HG03565 (cell line): ENCODE measurements at regions not wholly inside any gene's neighbourhood (a gene's known extent, or its start where the extent isn't known, plus 50 kb on each side); places are given as distances from the start of the nearest gene placed in this dataset.
"Not testable (repeated sequence)": the region's sequence is repeated elsewhere in the genome, so short reads cannot be mapped to it uniquely, and the experiment has no call there.

Source experiments
- ATAC-seq: cut with Tn5 transposase; IDR thresholded peaks from one replicate; pipeline ENCODE4 v1.9.1; 2021; ENCODE audit warnings: mild to moderate bottlenecking, moderate library complexity; ENCODE audit not compliant: unreplicated experiment

- no peak for ATAC-seq
Observed at GRCh38 chr7:69364813-69365643, 233.2 kb upstream of the AUTS2 start.

- ATAC-seq: no peak
Observed at GRCh38 chr7:69365651-69366192, 232.6 kb upstream of the AUTS2 start.

- ATAC-seq: no peak
Observed at GRCh38 chr7:69367780-69368179, 230.5 kb upstream of the AUTS2 start.

DNA sequence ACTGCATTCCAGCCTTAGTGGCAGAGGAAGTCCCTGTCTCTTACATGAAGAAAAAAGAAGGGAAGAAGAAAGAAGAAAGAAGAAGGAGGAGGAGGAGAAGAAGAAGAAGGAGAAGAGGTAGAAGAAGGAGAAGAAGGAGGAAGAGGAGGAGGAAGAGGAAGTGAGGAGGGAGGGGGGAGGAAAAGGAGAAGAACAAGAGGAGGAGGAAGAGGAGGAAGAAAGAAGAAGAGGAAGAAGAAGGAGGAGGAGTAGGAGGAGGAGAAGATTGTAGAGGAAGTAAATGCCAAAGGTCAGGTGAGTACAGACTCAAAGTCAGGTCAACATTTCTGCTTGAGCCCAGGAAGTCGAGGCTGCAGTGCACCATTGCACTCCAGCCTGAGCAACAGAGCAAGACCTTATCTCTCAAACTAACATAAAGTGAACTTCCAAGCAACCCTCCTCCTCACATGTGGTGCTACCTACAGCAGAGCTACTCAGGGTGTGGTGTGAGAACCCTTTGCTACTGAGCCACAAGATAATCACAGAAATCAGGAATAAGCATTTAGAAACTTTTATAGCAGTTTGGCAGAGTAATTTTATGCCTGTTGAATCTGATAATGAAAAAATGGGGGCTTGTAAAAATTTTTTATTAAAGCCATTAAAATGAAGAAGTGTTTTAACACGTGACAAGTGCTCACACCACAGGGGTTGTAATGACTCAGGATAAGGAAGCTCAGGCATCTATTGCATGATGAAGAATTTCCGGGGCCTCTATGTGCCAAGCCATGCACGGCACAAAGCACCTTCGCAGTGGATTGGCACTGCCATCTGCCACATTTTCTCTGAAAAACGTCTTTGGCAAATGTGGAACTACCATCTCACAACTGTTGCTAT, 224.9 kb upstream of the AUTS2 start:
- no peak for ATAC-seq

DNA sequence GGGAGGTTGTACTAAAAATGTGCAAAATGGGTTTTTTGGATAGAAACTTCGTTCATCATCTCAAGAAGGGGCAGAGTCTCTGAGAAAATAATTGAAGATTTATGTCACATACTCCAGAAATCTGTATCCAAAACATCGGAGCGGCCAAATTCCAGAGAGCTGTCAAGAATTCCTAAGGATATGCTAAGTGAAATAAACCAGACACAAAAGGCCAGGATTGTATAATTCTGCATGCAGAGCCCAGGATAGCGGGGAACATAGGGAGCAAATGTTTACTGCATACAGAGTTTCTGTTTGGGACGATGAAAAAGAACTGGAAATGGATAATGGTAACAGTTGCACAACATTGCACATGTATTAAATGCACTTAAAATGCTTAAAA, 224.2 kb upstream of the AUTS2 start:
- no peak for ATAC-seq

- no peak for ATAC-seq
Observed at GRCh38 chr7:69377191-69377590, 221.1 kb upstream of the AUTS2 start.

DNA sequence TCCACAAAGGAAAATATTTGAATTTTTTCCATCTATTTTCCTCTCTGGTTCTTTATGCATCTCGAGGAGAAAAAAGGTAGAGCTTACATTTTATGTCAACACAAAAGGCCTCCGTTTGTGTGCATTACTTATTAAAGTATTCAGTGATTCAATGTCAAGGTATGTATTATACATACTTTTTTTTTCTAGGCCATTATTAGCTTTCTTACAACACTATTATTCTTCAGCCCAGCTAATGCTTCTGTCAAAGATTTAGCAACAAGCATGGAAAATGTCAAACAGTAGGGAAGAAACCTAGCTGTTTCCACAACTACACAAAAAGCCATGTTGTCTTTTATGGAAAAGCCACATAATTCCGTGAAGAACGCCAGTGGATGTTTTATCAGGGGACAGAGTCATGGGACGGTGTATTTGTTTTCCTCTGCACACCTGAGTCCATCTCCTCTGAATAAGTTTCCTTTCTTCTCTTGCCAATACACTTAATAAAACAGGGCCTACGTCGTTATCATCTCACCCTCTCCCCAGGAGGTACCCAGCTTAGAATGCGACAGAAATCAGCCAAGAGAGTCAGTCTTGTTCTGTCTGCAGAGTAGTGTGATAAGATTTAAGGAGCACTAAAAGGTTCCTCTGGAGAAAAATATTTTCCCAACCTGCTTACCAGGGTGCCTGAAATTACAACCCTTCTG, 209.7 kb upstream of the AUTS2 start:
- no peak for ATAC-seq

DNA sequence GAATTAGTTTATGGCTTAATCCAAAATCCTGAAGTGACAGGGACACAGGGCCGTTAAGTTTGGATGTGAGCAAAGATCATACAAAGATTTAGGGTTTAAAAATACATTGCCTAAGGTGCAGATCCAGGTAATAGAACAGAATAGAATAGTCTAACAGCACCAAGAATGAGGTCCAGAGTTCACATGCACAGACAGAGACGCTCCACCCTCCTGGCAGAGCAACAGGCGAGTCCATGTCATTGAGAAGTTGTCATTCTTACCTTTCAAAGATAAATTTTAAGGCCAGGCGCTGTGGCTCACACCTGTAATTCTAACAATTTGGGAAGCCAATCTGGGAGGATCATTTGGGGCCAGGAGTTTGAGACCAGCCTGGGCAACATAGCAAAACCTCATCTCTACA, 209.1 kb upstream of the AUTS2 start:
- no peak for ATAC-seq

DNA sequence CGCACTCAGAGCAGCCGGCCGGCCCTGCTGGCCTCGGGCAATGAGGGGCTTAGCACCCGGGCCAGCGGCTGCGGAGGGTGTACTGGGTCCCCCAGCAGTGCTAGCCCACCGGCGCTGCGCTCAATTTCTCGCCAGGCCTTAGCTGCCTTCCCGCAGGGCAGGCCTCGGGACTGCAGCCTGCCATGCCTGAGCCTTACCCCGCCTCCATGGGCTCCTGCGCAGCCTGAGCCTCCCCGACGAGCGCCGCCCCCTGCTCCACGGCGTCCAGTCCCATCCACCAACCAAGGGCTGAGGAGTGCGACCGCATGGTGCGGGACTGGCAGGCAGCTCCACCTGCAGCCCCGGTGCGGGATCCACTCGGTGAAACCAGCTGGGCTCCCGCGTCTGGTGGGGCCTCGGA, 204.4 kb upstream of the AUTS2 start:
- not testable (repeated sequence) for ATAC-seq

GRCh38 chr7:69395061-69395714, 203.1 kb upstream of the AUTS2 start:
- no peak for ATAC-seq

- ATAC-seq: no peak
Observed at GRCh38 chr7:69398986-69399385, 199.3 kb upstream of the AUTS2 start.

DNA sequence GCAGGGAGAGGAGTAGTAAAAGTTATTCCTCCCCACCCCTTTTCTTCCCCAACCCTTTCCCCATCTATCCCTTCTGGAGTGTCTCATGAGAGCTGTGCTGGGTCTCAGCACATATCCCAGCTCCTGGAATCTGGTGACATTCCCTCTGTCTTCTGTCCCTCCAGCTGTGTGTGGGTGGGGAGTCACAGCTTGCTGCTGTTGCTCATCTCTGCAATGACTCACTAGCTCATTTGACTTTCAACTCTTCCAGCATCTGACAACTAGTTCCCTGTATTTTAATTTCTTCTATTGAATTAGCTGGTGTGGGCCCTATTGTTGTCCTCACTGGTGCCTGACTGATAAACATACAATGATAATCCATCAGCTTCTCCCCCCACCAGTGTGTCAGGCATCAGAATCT, 198.9 kb upstream of the AUTS2 start:
- ATAC-seq: no peak

DNA sequence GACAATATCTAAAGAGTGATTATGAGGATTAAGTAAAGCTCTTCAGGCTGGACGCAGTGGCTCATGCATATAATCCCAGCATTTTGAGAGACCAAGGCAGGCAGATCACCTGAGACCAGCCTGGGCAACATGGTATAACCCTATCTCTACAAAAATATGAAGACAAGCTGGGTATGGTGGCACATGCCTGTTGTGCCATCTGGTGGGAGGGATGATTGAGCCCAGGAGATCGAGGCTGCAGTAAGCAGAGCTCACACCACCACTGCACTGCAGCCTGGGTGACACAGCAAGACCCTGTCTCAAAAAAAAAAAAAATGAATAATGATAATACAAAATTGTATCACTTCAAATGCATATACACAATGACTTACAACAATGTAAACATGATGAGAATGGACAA, 195.6 kb upstream of the AUTS2 start:
- ATAC-seq: no peak

DNA sequence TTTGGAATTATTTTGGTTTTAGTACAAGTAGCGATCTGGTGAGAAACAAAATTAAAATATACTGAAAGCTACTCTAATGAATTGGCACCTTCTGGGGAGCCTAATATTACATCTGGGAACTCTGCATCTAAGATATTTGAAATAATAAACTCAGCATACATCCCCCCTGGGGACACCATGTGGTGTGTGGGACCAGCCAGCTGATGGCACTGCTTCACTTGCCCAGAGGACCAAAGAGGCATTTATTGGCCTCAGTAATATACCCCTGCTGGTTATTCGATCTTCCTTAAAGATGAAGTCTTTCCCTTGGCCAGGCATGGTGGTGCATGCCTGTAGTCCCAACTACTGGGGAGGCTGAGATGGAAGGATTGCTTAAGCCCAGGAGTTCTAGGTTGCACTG, 195.1 kb upstream of the AUTS2 start:
- ATAC-seq: no peak

- ATAC-seq: no peak
Observed at GRCh38 chr7:69411018-69411417, 187.3 kb upstream of the AUTS2 start.

DNA sequence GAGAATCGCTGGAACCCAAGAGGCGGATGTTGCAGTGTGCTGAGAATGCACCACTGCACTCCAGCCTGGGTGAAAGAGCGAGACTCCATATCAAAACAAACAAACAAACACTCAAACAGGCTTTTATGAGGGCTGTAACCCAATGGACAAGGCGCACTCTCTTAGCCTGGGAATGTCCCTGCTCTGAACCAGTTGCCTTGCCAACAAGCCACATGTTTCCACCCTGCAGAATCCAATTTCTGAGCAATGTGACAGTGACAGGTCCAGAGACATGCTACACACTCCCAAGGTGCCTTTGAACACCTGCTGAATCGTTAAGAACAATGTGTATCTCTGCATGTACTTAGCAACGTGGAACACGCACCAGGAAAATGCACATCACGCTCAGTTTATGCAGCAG, 186.8 kb upstream of the AUTS2 start:
- ATAC-seq: no peak

GRCh38 chr7:69412331-69413146, 185.7 kb upstream of the AUTS2 start:
- ATAC-seq: peak; percentile 96

DNA sequence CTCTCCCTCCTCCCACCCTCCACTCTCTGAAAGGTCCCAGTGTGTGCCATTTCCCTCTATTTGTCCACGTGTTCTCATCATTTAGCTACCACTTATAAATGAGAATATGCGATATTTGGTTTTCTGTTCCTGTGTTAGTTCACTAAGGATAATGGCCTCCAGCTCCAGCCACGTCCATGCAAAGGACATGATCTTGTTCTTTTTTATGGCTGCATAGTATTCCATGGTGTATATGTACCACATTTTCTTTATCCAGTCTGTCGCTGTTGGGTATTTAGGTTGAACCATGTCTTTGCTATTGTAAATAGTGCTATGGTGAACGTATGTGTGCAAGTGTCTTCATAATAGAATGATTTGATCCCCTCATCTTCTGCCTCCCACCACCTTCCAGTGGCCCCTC, 183.7 kb upstream of the AUTS2 start:
- no peak for ATAC-seq

DNA sequence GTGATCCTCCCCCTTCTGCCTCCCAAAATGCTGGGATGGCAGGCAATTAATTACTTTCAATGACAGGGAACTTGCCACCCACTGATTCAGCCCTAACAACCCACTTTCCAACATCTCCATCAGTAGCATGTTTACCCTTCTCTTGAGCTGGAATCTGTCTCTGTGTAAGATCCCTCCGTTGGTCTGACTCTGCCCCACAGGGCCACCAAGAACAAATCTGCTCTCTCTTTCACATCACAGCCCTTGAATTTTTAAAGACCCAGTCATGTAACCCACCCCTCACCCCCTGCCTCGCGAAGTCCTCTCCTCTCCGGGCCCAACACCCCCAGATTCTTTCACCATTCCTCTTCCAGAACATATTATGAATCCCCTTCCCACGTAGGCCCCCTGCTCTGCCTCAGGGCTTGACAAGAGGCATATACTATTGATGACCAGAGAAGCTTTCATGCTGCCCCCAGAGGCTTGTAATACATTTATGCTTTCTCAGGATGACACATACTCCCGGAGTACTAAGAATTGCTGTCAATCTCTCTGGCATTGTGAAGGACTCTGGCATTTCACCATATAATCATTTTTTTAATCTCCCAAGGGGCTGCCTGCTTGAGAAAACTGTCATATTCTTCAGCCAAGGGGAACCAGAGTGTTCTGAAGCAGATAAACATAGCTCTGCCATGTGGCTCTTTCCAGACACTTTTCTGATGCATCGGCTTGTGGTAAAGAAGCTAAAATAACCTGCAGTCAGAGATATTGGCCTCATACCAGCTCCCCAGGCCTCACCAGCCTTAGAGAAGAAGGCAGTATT, 179.2 kb upstream of the AUTS2 start:
- ATAC-seq: no peak
